GM18868 (cell line): ENCODE measurements at regions not wholly inside any gene's neighbourhood (a gene's known extent, or its start where the extent isn't known, plus 50 kb on each side); places are given as distances from the start of the nearest gene placed in this dataset.

Experiments used
- ATAC-seq: cut with Tn5 transposase; IDR thresholded peaks from one replicate; pipeline ENCODE4 v1.9.1; 2021; ENCODE audit warnings: mild to moderate bottlenecking, moderate library complexity; ENCODE audit not compliant: unreplicated experiment

DNA sequence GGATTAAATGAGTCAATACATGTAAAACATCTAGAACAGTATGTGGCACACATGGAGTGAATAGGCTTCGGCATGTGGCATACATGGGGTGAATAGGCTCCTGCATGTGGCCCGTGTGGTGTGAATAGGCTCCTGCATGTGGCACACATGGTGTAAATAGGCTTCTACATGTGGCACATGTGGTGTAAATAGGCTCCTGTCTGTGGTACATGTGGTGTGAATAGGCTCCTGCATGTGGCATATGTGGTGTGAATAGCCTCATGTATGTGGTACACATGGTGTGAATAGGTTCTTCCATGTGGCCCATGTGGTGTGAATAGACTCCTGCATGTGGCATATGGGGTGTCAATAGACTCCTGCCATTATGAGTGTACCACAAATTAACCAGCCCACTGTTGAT, 219.1 kb upstream of the KIRREL3 start:
- no peak for ATAC-seq

DNA sequence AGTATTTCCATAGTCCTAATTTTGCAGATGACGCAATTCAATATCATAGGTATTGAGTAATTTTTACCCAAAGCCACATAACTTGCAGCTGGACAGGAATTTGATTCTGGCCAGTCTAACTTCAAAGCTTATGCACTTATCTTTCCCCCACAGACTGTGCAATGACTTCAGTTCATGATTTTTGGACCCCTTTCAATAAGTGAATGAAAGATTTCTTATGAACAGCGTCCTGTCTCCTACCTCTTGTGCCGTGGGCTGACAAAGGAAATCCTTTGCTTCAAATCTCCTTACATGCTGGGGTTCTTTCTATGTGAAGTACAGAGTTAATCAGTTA, 217.7 kb upstream of the KIRREL3 start:
- no peak for ATAC-seq

DNA sequence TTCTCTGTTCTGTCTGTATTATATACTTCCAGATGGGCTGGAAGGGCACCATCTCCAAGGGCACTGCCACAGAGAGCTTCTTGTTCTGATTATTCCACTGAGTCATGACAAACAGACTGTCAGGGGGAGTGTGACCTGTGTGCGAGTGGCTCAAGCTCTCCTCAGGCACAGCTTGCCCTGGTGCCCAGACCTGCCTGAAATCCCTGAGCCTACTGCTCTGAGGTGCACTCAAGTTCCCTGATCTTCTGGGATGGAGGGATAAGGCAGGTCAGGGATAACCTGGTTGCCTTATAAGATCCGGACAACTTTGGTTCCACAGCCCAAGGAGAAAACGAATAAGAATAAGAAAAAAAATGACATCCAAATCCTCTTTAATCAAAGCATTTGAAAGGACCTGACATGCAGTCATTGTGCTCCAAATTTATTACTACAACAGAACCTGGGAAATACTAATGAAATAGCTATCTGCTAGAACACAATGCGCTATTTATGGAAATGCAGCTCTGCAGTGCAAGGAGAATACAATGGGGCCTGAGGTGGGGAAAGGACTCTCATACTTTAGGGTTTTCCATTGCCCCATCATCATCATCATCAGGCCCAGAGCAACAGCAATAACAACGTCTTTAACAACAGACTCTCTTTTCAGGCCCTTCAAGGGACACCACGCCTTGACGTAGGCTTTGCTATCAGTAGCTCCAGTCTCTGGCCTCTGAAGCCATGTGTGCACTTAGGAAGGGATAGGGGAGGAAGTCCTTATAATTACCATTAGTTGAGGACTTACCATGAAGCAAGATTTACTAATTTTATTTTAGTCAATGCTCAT, 217.1 kb upstream of the KIRREL3 start:
- no peak for ATAC-seq

DNA sequence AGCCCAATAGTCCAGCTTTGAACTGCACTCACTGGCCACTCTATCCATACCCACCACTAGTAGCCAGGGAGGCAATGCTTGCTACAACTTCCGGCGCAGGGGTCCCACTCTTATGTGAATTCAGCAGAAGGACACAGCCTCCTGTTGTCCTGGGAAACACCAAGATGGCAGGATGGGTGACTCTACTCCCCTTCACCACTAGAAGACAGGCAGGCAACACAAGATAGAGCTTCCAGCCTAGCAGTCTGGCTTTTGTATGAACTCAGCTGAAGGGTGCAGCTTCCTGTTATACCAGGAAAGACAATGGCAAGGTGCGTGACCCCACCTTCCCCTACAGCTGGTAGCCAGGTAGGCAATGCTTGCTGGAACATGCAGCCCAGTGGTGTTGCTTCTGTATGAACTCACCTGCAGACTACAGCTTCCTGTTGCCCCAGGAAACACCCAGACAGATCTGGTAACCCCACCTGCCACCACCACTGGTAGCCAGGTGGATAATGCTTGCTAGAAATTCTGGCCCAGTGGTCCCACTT, 205.2 kb upstream of the KIRREL3 start:
- no peak for ATAC-seq

DNA sequence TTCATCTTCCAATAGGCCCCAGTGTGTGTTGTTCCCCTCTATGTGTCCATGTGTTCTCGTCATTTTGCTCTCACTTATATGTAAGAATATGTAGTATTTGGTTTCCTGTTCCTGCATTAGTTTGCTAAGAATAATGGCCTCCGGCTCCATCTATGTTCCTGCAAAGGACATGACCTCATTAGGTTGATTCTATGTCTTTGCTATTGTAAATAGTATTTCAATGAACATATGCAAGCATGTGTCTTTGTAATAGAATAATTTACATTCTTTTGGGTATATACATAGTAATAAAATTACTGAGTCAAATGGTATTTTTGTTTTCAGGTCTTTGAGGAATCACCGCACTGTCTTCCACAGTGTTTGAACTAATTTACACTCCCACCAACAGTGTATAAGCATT, 202.9 kb upstream of the KIRREL3 start:
- ATAC-seq: no peak

DNA sequence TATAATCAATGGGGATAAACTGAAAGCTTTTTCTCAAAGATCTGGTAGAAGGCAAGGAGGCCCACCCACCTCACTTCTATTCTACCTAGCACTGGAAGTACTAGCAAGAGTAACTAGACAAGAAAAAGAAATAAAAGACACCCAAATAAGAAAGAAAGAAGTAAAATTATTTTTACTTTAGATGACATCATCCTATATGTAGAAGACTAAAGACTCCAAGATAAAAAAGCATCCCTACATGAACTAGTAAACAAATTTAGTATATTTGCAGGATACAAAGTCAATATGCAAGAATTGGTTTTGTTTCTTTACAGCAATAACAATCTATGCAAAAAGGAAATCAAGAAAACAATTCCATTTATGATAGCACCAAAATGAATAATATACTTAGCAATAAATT, 201.5 kb upstream of the KIRREL3 start:
- no peak for ATAC-seq

DNA sequence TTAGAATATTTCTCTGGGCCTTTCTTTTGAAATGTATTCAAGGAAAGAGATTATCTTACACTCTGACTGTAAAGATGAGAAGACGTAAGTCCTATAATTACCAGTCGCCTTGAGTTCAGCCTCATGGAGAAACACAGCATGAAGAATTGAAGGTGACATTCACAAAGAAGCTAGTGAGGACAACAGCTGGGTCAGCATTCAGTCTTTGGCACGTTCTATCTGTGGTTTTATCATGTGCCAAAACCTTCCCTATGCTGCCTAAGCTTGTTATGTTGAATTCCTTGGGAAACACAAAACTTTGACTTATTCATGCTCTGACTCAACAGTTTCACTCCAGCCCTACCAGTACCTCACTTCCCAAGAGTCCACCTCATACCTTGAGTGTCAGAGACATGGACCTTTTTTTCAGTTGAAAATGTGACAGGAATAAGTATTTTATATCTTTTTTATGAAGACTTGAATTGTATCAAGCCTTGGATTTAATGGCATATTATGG, 198.8 kb upstream of the KIRREL3 start:
- ATAC-seq: no peak

DNA sequence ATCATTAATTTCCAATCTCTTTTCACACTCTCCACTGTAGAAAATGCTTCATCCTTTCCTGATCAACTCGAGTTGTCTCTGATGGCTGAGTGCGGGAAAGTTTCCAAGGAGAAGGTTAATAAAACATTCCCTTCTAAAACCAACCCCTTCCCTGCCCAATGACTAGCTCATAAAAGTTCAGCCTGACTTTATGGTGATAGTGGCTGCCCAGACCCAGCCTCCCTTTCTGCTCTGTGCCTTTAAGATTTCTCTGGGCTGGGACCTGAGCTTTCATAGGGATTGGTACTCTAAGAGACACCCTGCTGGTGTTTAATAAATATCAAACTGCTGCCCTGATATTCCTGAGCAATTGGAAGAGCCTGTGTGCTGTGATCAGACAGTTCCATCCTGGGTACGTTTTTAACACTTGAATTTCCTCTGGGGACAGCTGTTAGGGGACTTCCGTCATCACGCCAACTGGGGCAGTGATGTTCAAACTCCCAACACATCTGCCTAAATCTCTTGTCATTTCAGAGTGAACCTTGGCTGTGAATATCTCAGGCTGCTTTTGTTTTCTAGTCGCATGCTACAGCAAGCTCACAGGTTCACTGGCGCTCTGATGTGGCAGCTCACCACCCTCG, 195.0 kb upstream of the KIRREL3 start:
- no peak for ATAC-seq

DNA sequence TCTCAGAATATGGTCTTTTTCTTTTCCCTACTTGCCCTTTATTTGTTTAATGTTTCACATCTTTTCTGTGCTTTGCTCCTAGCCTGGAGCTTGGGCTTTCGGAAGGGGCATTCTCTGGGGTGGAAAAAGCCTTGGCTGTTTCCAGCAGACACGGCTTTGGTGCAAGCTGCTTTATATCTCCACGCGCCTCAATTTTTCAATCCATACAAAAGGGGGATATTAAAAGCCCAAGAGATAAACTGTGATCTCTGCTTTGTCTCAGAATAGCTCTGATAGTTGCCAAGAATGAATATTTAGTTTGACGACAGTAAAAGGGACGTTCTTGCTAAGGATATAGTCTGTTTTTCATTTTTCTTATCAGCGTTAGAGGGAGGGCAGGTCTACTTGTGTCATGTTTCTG, 194.0 kb upstream of the KIRREL3 start:
- no peak for ATAC-seq

DNA sequence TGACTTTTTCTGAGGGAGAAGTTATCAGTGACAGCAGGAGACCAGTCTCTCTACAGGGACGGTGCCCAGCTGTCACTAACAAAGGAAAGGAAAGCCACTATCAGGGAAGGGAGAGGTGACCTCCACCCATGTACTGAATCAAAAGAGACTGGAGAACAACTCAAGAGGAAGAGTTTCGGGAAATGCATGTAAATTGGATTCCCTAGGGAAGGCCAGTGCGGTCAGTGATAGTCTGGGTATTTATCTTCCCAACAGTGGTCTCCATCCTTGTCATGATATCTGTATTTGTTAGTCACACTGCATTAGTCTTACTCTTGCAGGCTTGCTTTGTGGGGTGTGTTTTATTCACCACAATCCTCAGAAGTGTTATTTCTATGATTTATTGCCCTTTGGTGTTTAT, 193.4 kb upstream of the KIRREL3 start:
- no peak for ATAC-seq

DNA sequence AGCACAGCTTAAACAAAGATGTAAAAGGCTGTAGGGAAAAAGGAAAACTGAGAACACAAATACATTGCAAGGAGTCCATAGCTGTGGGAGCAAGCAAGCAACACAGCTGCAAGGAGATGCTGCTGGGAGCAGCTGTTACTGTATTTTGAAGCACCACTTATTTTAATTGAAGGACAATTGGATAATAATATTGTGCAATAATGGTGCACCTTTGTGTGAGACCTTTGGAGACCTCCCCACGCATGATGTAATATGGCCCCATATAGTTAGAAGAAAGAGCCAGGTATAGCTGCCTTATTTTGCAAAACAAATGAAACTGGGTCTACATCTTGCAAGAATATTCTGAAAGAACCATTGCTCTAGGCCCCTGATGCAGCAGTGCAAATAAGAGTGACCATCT, 191.1 kb upstream of the KIRREL3 start:
- no peak for ATAC-seq

DNA sequence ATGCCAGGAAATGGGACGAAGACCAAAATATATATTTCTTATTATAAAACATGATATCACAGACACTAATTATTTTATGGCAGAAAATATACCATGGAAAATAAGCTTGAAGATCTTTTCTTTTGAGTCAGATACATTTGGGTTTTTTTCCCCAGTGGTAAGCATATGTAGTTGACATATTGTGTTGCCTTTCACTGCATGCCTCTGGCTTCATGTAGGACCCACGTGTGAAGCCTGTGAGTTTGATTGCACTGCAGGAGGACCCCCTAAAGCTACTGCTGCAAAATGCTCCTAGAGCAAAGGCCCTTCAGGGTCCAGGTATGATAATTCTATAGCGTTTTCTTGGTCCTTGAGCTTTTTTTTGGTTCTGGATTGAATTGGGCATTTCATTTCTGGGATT, 190.7 kb upstream of the KIRREL3 start:
- ATAC-seq: no peak

DNA sequence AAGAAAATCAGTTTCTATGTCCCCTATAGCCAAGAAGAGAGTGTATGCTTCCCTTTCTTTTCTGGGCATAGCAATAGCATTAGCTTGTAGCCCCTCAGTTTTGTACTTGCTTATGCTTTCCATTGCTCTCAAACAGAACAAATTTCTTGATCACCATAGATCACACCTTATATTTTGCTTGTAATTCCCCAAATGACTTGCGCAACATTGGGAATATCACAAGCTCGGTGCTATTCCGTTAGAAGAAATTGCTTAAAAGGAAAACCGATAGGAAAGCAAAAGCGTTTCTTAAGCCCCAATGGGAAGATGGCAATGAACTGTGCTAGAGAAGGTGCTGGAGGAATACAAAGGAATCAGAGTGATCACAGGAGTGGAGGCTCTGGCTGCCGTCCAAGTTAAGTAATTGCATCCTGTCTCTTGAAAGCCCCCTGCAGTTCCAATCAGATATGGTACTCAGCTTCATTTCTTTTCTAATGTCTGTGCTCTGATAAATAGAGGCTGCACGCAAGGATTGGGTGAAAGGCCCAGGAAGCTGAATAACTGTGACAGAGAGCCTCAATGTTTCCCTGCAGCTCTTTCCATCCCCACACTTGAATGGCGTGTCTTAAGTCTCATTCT, 182.1 kb upstream of the KIRREL3 start:
- ATAC-seq: no peak

DNA sequence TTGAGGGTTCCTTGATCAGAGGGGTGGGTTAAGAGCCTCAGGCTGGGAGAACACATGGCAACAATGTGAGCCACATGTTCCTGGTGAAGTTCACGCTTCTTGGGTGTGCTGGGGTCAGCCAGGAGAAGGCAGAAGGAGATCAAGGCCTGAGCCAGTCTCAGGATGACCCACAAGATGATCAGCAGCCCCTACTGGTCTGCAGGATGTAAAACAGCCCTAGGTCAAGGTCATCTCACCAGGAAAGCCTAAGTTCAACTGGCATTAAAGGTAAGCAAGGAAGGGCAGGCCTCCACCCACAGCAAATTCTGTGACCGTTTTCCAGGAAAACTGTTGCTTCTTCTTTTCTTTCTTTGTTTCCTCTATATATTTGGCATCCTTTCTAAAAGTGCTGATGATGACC, 156.7 kb upstream of the KIRREL3 start:
- no peak for ATAC-seq

DNA sequence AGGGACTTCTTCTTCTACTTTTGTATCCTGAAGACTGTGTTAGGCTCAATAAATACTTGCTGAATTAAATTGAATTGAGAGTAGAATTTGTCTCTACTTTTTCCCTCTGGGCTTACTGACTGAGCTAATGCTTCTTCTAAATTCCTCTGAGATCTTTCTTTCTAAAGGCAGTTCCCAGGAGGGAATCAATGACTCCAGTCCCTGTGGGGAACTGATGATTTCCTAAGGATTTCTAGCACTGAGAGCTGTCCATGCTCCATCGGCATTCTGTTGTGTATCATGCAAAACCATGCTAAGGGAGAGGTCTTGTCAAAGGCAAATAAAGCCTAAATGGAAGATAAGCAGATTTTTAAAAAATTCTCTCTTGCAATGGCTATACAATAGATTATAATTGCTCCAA, 148.8 kb upstream of the KIRREL3 start:
- ATAC-seq: no peak

DNA sequence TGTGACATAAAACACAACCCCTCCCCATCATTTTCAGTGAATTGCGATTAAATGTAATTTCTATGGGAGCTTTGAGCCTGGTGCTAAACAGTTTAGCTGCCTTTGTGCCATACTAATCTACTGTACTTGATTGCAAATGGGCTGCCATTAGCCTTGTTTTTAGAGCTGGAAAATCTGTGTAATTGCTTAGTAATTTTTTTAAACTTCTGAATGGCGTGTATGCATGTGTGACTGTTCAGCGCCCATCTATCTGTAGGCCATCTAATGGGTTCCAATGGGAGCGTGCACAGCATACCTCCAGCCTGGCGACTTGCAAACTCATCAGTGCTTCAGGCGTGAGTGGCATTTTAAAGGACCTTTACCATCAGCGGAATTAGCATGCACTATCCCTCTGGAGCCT, 142.7 kb upstream of the KIRREL3 start:
- ATAC-seq: no peak

DNA sequence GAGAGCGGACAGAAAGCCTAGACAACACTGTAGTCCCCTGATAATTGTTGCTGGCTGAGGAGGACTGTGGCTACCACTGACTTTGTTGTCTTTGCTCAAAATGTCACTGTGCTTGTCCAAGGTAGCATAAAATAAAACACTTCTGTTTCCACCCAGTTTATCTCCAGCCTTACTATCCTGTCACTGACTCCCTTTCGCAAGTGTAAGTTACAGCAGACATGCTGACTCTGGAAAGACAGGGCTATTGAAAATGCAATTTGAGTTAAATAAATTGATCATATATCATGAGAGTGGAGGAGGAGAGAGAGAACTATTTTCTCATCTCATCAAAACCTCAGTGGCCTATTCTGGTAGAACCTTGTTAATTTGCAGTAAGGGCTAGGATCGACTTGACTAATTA, 138.0 kb upstream of the KIRREL3 start:
- no peak for ATAC-seq

DNA sequence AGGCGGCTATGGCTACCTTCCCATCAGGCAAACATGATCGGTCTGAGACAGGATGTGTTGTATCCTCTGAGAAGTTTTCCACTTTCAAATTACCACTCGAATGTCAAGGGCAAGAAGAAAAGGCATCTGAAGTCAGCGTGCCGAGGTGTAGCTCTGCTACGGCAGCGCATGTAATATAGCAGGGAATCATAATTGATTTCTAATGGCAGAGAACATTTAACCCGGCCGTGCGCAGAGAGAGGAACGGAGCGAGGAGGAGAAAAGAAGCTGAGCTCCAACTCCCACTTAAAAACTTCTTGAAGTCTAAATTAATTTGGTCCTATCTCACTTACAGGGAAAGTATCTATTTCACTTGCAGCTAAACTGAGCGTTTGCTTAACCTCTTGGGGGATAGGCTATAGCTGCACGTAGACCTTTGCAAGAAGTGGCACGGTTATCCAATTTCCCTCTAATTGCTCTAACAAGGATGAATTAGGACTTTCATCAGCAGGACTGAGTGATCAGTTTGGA, 137.3 kb upstream of the KIRREL3 start:
- no peak for ATAC-seq

DNA sequence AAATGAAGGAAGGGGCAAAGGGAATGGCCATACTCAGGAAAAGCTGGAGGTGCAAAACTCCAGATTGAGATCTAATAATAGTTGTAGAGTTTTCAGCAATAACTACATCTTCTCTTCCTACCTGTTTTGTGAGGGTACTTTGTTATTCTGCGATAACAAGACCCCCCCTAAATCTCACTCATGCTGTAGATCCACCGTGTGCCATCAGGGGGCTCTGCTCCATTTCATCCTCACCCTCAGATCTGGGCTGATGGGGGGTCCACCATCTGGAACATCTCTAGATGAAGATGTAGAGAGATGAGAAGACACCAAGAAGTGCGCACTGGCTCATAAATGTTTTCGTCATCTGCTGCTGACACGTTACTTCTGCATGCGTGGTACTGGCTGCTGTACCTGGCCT, 135.9 kb upstream of the KIRREL3 start:
- no peak for ATAC-seq

DNA sequence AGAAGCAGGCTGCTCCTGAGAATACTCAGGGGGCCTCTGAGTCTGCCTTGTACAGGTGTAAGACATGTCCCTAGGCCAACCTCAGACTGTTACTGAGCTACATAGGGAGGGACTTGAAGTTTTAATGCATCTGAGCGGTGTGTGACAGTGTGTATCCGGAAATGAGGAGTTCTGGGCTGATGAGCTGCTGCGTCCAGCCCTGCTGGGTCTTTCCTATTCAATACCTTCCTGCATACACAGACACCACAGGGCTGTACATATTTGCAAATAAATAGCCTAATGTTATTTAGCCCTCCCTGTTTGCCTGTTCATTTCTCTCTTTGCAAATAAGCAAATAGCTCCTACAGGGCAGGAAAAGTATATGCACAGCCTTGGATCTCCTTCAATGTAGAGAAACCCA, 134.7 kb upstream of the KIRREL3 start:
- ATAC-seq: no peak

DNA sequence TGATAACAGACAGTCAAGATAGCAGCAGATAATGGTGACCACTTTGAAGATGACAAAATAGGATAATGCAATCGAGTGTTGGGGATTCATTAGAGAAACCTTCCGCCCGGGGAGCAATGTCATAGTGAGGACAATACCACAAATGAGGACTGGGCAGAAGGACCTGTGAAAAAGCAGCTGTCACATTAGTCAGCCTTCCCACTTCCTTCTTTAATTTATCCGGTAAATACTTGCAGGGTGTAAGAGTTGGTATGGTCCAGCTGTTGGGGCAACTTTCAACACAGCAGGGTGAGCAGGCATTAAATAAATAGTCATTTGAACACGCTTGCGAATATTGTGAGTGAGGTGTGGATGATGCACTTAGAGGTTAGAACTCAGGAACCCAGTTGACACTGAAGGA, 132.5 kb upstream of the KIRREL3 start:
- no peak for ATAC-seq

DNA sequence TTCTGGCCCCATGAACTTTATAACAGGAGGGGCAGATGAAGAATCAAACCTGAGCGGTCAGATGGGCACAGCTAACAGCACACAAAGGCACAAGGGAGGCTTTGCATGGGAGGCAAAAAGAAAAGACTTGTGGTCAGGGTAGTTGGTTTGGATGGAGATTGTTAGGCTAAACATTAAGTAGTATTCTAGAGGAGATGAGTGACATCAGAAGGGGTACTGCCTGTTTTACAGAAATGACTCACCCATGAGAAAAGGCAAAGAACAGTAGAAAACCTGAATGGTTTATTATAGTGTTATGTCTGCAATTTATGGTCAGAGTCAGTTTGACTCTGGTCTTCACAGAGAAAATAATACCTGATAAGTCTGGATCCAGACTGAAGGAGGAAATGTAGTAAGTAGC, 129.8 kb upstream of the KIRREL3 start:
- no peak for ATAC-seq
